H1 (cell line): ENCODE measurements at regions not wholly inside any gene's neighbourhood (a gene's known extent, or its start where the extent isn't known, plus 50 kb on each side); places are given as distances from the start of the nearest gene placed in this dataset.

Source experiments
- CTCF ChIA-PET: fragments of 300-600 bp; sonication (Branson Sonifier 250); formaldehyde crosslinking; loops from one replicate; lab custom pipeline; 2021; ENCODE audit not compliant: partially characterized antibody; lab: Charles Lee
- POLR2A ChIA-PET: fragments of 300-600 bp; sonication (Branson Sonifier 250); formaldehyde crosslinking; loops from one replicate; lab custom pipeline; 2021; ENCODE audit warnings: inconsistent platforms; ENCODE audit not compliant: partially characterized antibody; lab: Charles Lee
- DNase-seq, 2 experiments: peaks; one replicate each; pipeline versions ENCODE4 v3.0.0 to v3.0.0-alpha.2; 2010 to 2022; ENCODE audit warnings: low spot score in 2 of 2, low read depth in 1 of 2, mixed read lengths in 1 of 2
- FAIRE-seq: peaks from 2 replicates; lab custom pipeline; 2011; peaks lifted over from hg19 to GRCh38; lab: Jason Lieb, UNC
- H2AFZ ChIP-seq: 2 replicates; pipeline ENCODE4 v1.8.1; 2012; ENCODE audit warnings: low read length, inconsistent platforms
- H2AK5ac ChIP-seq: 2 replicates; pipeline ENCODE4 v1.6.1; 2013; ENCODE audit warnings: low read depth, low read length
- H2BK120ac ChIP-seq: replicated peaks from 2 replicates; pipeline ENCODE3; 2013; ENCODE audit warnings: low read depth, low read length, inconsistent platforms
- H2BK12ac ChIP-seq: 2 replicates; pipeline ENCODE4 v1.6.1; 2013; ENCODE audit warnings: low read depth, low read length
- H2BK15ac ChIP-seq: 2 replicates; pipeline ENCODE4 v1.6.1; 2013; ENCODE audit warnings: low read length
- H2BK20ac ChIP-seq: 2 replicates; pipeline ENCODE4 v1.6.1; 2013; ENCODE audit warnings: low read length
- H2BK5ac ChIP-seq: 2 replicates; pipeline ENCODE4 v1.6.1; 2013; ENCODE audit warnings: low read depth, low read length
- H3K14ac ChIP-seq: 2 replicates; pipeline ENCODE4 v1.6.1; 2013; ENCODE audit warnings: inconsistent platforms; ENCODE audit not compliant: insufficient read length
- H3K18ac ChIP-seq: 2 replicates; pipeline ENCODE4 v1.6.1; 2013; ENCODE audit warnings: low read length; ENCODE audit errors: extremely low read depth
- H3K23ac ChIP-seq: 2 replicates; pipeline ENCODE4 v1.6.1; 2013; ENCODE audit warnings: inconsistent platforms; ENCODE audit not compliant: insufficient read length
- H3K23me2 ChIP-seq: 2 replicates; pipeline ENCODE4 v1.6.1; 2013; ENCODE audit warnings: low read depth, low read length
- H3K27ac ChIP-seq: 2 replicates; pipeline ENCODE4 v1.6.1; 2011; ENCODE audit warnings: low read depth, low read length, inconsistent platforms
- H3K27me3 ChIP-seq, 4 experiments: replicated peaks in 1 of 4; 1 replicate in 1 of 4; 2 replicates in 3 of 4; pipeline versions ENCODE4 v1.6.1 to v1.8.1; 2011 to 2013; ENCODE audit warnings: low read length in 3 of 4, mild to moderate bottlenecking in 3 of 4, inconsistent platforms in 2 of 4, mixed read lengths in 2 of 4, moderate library complexity in 1 of 4; ENCODE audit not compliant: control insufficient read depth in 3 of 4, insufficient read depth in 3 of 4; ENCODE audit errors: extremely low read depth in 1 of 4
- H3K36me3 ChIP-seq, 4 experiments: 2 replicates each; pipeline versions ENCODE4 v1.6.1 to v1.8.1; 2011 to 2013; ENCODE audit warnings: mild to moderate bottlenecking in 4 of 4, low read length in 3 of 4, moderate library complexity in 2 of 4, control low read depth in 1 of 4, inconsistent platforms in 1 of 4; ENCODE audit not compliant: insufficient read depth in 4 of 4, control insufficient read depth in 2 of 4
- H3K4ac ChIP-seq: replicated peaks from 2 replicates; pipeline ENCODE3; 2013; ENCODE audit warnings: low read length, low read depth, mixed read lengths, inconsistent platforms; ENCODE audit not compliant: insufficient read length
- H3K4me1 ChIP-seq, 4 experiments: replicated peaks in 1 of 4; 1 replicate in 1 of 4; 2 replicates in 3 of 4; pipeline versions ENCODE4 v1.6.1 to v1.8.1; 2011 to 2013; ENCODE audit warnings: low read length in 3 of 4, inconsistent platforms in 2 of 4, mixed read lengths in 1 of 4; ENCODE audit not compliant: insufficient read depth in 4 of 4, control insufficient read depth in 3 of 4
- H3K4me2 ChIP-seq, 2 experiments: 2 replicates each; pipeline versions ENCODE4 v1.6.1 to v1.8.1; 2011 to 2013; ENCODE audit warnings: low read depth in 2 of 2, low read length in 2 of 2, control low read depth in 1 of 2, inconsistent platforms in 1 of 2, mild to moderate bottlenecking in 1 of 2; ENCODE audit not compliant: insufficient read depth in 1 of 2
- H3K4me3 ChIP-seq, 4 experiments: fragments of 200-600, 300-600 bp in 1 of 4; sonication (generic), shearing (Covaris generic), sonication (Bioruptor Twin) in 1 of 4; 2 replicates each; pipeline versions ENCODE4 v1.5.1 to v1.8.1; 2011 to 2016; ENCODE audit warnings: low read length in 4 of 4, low read depth in 3 of 4, control low read depth in 2 of 4, inconsistent platforms in 2 of 4, mild to moderate bottlenecking in 2 of 4, mixed read lengths in 1 of 4, moderate library complexity in 1 of 4; ENCODE audit not compliant: insufficient read depth in 2 of 4; ENCODE audit errors: extremely low read depth in 1 of 4
- H3K56ac ChIP-seq: replicated peaks from 2 replicates; pipeline ENCODE3; 2013; ENCODE audit warnings: low read depth, mild to moderate bottlenecking, mixed read lengths, low read length, inconsistent platforms; ENCODE audit not compliant: insufficient read length
- H3K79me1 ChIP-seq: 2 replicates; pipeline ENCODE4 v1.6.1; 2013; ENCODE audit warnings: low read depth, low read length, control low read depth
- H3K79me2 ChIP-seq, 2 experiments: 2 replicates each; pipeline versions ENCODE4 v1.6.1 to v1.8.1; 2012 to 2013; ENCODE audit warnings: low read length in 2 of 2, mild to moderate bottlenecking in 2 of 2, inconsistent platforms in 1 of 2; ENCODE audit not compliant: insufficient read depth in 2 of 2, control insufficient read depth in 1 of 2
- H3K9ac ChIP-seq, 4 experiments: replicated peaks in 1 of 4; 1 replicate in 1 of 4; 2 replicates in 3 of 4; pipeline versions ENCODE4 v1.6.1 to v1.8.1; 2011 to 2013; ENCODE audit warnings: low read depth in 3 of 4, low read length in 3 of 4, control low read depth in 2 of 4, mild to moderate bottlenecking in 2 of 4, moderate library complexity in 2 of 4, inconsistent platforms in 1 of 4; ENCODE audit errors: extremely low read depth in 1 of 4
- H3K9me3 ChIP-seq, 2 experiments: 2 replicates each; pipeline versions ENCODE4 v1.6.1 to v1.8.1; 2012 to 2013; ENCODE audit warnings: mild to moderate bottlenecking in 2 of 2, moderate library complexity in 2 of 2, control low read depth in 1 of 2, inconsistent platforms in 1 of 2, low read depth in 1 of 2, low read length in 1 of 2, mixed read lengths in 1 of 2; ENCODE audit not compliant: insufficient read depth in 2 of 2
- H4K20me1 ChIP-seq, 2 experiments: replicated peaks in 1 of 2; 2 replicates each; pipeline versions ENCODE3 to v1.8.1; 2011 to 2013; ENCODE audit warnings: inconsistent platforms in 2 of 2, low read length in 2 of 2, mild to moderate bottlenecking in 1 of 2; ENCODE audit not compliant: insufficient read depth in 2 of 2, control insufficient read depth in 1 of 2
- H4K5ac ChIP-seq: 2 replicates; pipeline ENCODE4 v1.6.1; 2013; ENCODE audit warnings: low read length, low read depth, mixed read lengths, inconsistent platforms; ENCODE audit not compliant: insufficient read length
- H4K8ac ChIP-seq: 2 replicates; pipeline ENCODE4 v1.8.0; 2013; ENCODE audit warnings: mild to moderate bottlenecking, moderate library complexity, low read length, inconsistent platforms; ENCODE audit not compliant: insufficient read depth; ENCODE audit errors: extremely low read depth
- H4K91ac ChIP-seq: replicated peaks from 2 replicates; pipeline ENCODE3; 2013; ENCODE audit warnings: low read length, mixed read lengths, inconsistent platforms; ENCODE audit not compliant: insufficient read length
- ATF3 ChIP-seq: IDR thresholded peaks from 2 replicates; pipeline ENCODE4 v1.6.1; 2011; ENCODE audit warnings: low read depth, mild to moderate bottlenecking, low read length; ENCODE audit not compliant: insufficient read depth
- CHD2 ChIP-seq: IDR thresholded peaks from 2 replicates; pipeline ENCODE4 v1.6.1; 2012; ENCODE audit warnings: low read length, improper control_type of control experiment
- CTCF ChIP-seq, 3 experiments: IDR thresholded peaks; 1 replicate in 2 of 3; 2 replicates in 1 of 3; pipeline versions ENCODE4 v1.5.1 to v1.6.1; 2011; ENCODE audit warnings: low read length in 3 of 3, mild to moderate bottlenecking in 3 of 3, inconsistent platforms in 2 of 3, low read depth in 1 of 3, moderate library complexity in 1 of 3; ENCODE audit not compliant: insufficient read depth in 1 of 3; ENCODE audit errors: control extremely low read depth in 1 of 3
- MAX ChIP-seq: IDR thresholded peaks from 2 replicates; pipeline ENCODE4 v1.6.1; 2012; ENCODE audit warnings: inconsistent platforms
- NANOG ChIP-seq: IDR thresholded peaks from 2 replicates; pipeline ENCODE4 v1.6.1; 2011; ENCODE audit warnings: low read length, low read depth, mild to moderate bottlenecking, inconsistent platforms; ENCODE audit not compliant: insufficient read depth, poor library complexity, severe bottlenecking
- NRF1 ChIP-seq: IDR thresholded peaks from 2 replicates; pipeline ENCODE4 v1.6.1; 2011; ENCODE audit warnings: mild to moderate bottlenecking, low read depth, low read length, improper control_type of control experiment
- RFX5 ChIP-seq: IDR thresholded peaks from 2 replicates; pipeline ENCODE4 v1.6.1; 2011; ENCODE audit warnings: low read depth, low read length, improper control_type of control experiment, borderline replicate concordance
- TBP ChIP-seq: IDR thresholded peaks from 2 replicates; pipeline ENCODE4 v1.6.1; 2011; ENCODE audit warnings: low read depth, low read length, improper control_type of control experiment
- TCF12 ChIP-seq: IDR thresholded peaks from 2 replicates; pipeline ENCODE4 v1.6.1; 2011; ENCODE audit warnings: low read depth, mild to moderate bottlenecking, low read length
- TEAD4 ChIP-seq: IDR thresholded peaks from 2 replicates; pipeline ENCODE4 v1.6.1; 2012; ENCODE audit warnings: low read depth, low read length, inconsistent platforms, mixed read lengths
- YY1 ChIP-seq: IDR thresholded peaks from 2 replicates; pipeline ENCODE4 v1.6.1; 2011; ENCODE audit warnings: low read depth, mild to moderate bottlenecking, low read length
- ZNF274 ChIP-seq: IDR thresholded peaks from 2 replicates; pipeline ENCODE4 v1.7.0; 2012; ENCODE audit warnings: low read length, borderline replicate concordance; ENCODE audit errors: extremely low read depth
- whole genome bisulfite sequencing, 2 experiments: shearing (Covaris generic) in 1 of 2; methylation state at CpG; one replicate each; pipeline versions ENCODE4 v1.1.6 to v1.1.7; 2013 to 2015; ENCODE audit warnings: low lambda C conversion rate in 2 of 2, mixed read lengths in 2 of 2, inconsistent platforms in 1 of 2, low coverage in 1 of 2, missing lambda C conversion rate in 1 of 2; ENCODE audit not compliant: insufficient replicate concordance in 2 of 2, insufficient coverage in 1 of 2, insufficient read length in 1 of 2; ENCODE audit errors: extremely low coverage in 1 of 2, missing lambda C conversion rate in 1 of 2; 5-methylcytosine and 5-hydroxymethylcytosine counted together

- H3K4ac ChIP-seq = no peak overlapping the region
- H2BK120ac ChIP-seq = no peak overlapping the region
- no peak overlapping the region for H3K23ac ChIP-seq
- ChIA-PET CTCF (no interaction called here), POLR2A (no interaction called here)
- H3K79me2 ChIP-seq = no peaks in the 10 kb centered on the region
- no peak overlapping the region for H2AK5ac ChIP-seq
- no peak overlapping the region for H3K4me2 ChIP-seq
- no peak overlapping the region for H2AFZ ChIP-seq
- no peak overlapping the region for H2BK12ac ChIP-seq
- H3K9me3 ChIP-seq = no peaks in the 10 kb centered on the region
- no peaks in the 10 kb centered on the region; the same call in 1 of the 2 replicates for H3K79me1 ChIP-seq
- H3K56ac ChIP-seq = no peak overlapping the region
- no peaks in the 10 kb centered on the region for H3K27me3 ChIP-seq
- no peaks in the 10 kb centered on the region for H4K20me1 ChIP-seq
- no peak for DNase-seq
- no peaks in the 10 kb centered on the region for H3K4me1 ChIP-seq
- H3K27ac ChIP-seq = no peak overlapping the region
- WGBS, 2 experiments = 89% methylated on average over 3 of the region's 3 CpGs; no CpG with 5 or more reads in 1 of the 2 experiments
- no peak overlapping the region for H2BK20ac ChIP-seq
- H3K14ac ChIP-seq = no peak overlapping the region
- H3K9ac ChIP-seq = no peak overlapping the region
- H3K4me3 ChIP-seq = no peak overlapping the region
- H4K91ac ChIP-seq = no peak overlapping the region
- no peak for FAIRE-seq
- H2BK5ac ChIP-seq = no peak overlapping the region
- H3K36me3 ChIP-seq = no peaks in the 10 kb centered on the region
- no peak overlapping the region for H2BK15ac ChIP-seq
- no peak overlapping the region for H3K18ac ChIP-seq
- no peak overlapping the region for H4K5ac ChIP-seq
- no peak overlapping the region for H4K8ac ChIP-seq
- H3K23me2 ChIP-seq = no peaks in the 10 kb centered on the region
- TF ChIP-seq ZNF274 = no peak
- TF ChIP-seq YY1 = no peak
- TF ChIP-seq CHD2 = no peak
- TF ChIP-seq RFX5 = no peak
- no peak for TF ChIP-seq TBP
- no peak for TF ChIP-seq TCF12
- TF ChIP-seq NANOG = no peak
- no peak for TF ChIP-seq MAX
- no peak for TF ChIP-seq CTCF (IDR thresholded peaks at IDR 0.05; ENCODE audit: control extremely low read depth in 1 of 3, insufficient read depth in 1 of 3, low read depth in 1 of 3, low read length in 3 of 3)
- TF ChIP-seq TEAD4 = no peak
- TF ChIP-seq NRF1 = no peak
- no peak for TF ChIP-seq ATF3
Observed at GRCh38 chr18:61738488-61738887, 154.3 kb downstream of the RNF152 start.
